Activated CD4-positive, alpha-beta T cell treated with anti-CD3 and anti-CD28 coated beads, Interleukin-2, amount 10 ng/mL, durations not matched to agents 7 days and 5 days (primary cell): ENCODE measurements at regions not wholly inside any gene's neighbourhood (a gene's known extent, or its start where the extent isn't known, plus 50 kb on each side); places are given as distances from the start of the nearest gene placed in this dataset.

Experiments
- CTCF ChIA-PET: fragments of 350-600 bp; sonication (Branson Sonifier 250); formaldehyde crosslinking; loops from one replicate; lab custom pipeline; 2021; ENCODE audit warnings: antibody characterized with exemption; lab: Charles Lee
- POLR2A ChIA-PET: fragments of 350-600 bp; sonication (Branson Sonifier 250); formaldehyde crosslinking; loops from one replicate; lab custom pipeline; 2021; ENCODE audit warnings: antibody characterized with exemption; lab: Charles Lee
- DNase-seq: peaks from one replicate; pipeline ENCODE4 v3.0.0-alpha.2; 2020
- H3K27ac Mint-ChIP-seq: one replicate; pipeline ENCODE4 v1.8.0; 2021; ENCODE audit warnings: mild to moderate bottlenecking, moderate library complexity, mixed read lengths
- H3K27me3 Mint-ChIP-seq: one replicate; pipeline ENCODE4 v1.8.0; 2021; ENCODE audit warnings: mixed read lengths
- H3K36me3 Mint-ChIP-seq: one replicate; pipeline ENCODE4 v1.8.0; 2021; ENCODE audit warnings: low read depth, mixed read lengths
- H3K4me1 Mint-ChIP-seq: one replicate; pipeline ENCODE4 v1.8.0; 2021; ENCODE audit warnings: mixed read lengths
- H3K4me3 Mint-ChIP-seq: one replicate; pipeline ENCODE4 v1.8.0; 2021; ENCODE audit warnings: mild to moderate bottlenecking, moderate library complexity, mixed read lengths
- H3K9me3 Mint-ChIP-seq: one replicate; pipeline ENCODE4 v1.8.0; 2021; ENCODE audit warnings: mixed read lengths

GRCh38 chr4:179989975-179990374 is 2253.2 kb upstream of the TENM3 start:
- POLR2A ChIA-PET, result no interaction called here
- no peaks in the 10 kb centered on the region for H3K27me3 Mint-ChIP-seq
- CTCF ChIA-PET, result no interaction called here
- H3K4me1 Mint-ChIP-seq, result no peaks in the 10 kb centered on the region
- H3K9me3 Mint-ChIP-seq, result peaks cover 2% of the 10 kb centered on the region
- no peak overlapping the region for H3K27ac Mint-ChIP-seq
- no peak for DNase-seq
- H3K36me3 Mint-ChIP-seq, result no peaks in the 10 kb centered on the region
- H3K4me3 Mint-ChIP-seq, result no peak overlapping the region

- DNase-seq, result no peak
- POLR2A ChIA-PET, result no interaction called here
- no peak overlapping the region for H3K27ac Mint-ChIP-seq
- H3K27me3 Mint-ChIP-seq, result no peaks in the 10 kb centered on the region
- H3K4me3 Mint-ChIP-seq, result no peak overlapping the region
- CTCF ChIA-PET, result no interaction called here
- peaks cover 3% of the 10 kb centered on the region for H3K9me3 Mint-ChIP-seq
- H3K4me1 Mint-ChIP-seq, result no peaks in the 10 kb centered on the region
- no peaks in the 10 kb centered on the region for H3K36me3 Mint-ChIP-seq
Observed at GRCh38 chr4:180009316-180009715, 2233.9 kb upstream of the TENM3 start.

- H3K4me1 Mint-ChIP-seq, result no peaks in the 10 kb centered on the region
Observed at GRCh38 chr4:180028682-180029081, 2214.5 kb upstream of the TENM3 start.

GRCh38 chr4:180031330-180031729 is 2211.9 kb upstream of the TENM3 start:
- H3K9me3 Mint-ChIP-seq, result no peaks in the 10 kb centered on the region

More at GRCh38 chr4:180028682-180029081, 2214.5 kb upstream of the TENM3 start:
- H3K27me3 Mint-ChIP-seq, result no peaks in the 10 kb centered on the region
- ChIA-PET POLR2A (no interaction called here), CTCF (no interaction called here)
- no peaks in the 10 kb centered on the region for H3K36me3 Mint-ChIP-seq
- no peak for DNase-seq
- H3K9me3 Mint-ChIP-seq, result no peaks in the 10 kb centered on the region
- H3K4me3 Mint-ChIP-seq, result no peak overlapping the region
- H3K27ac Mint-ChIP-seq, result no peak overlapping the region

GRCh38 chr4:180041576-180041975 is 2201.6 kb upstream of the TENM3 start:
- Mint-ChIP-seq H3K4me1 (no peaks in the 10 kb centered on the region), H3K4me3 (no peak overlapping the region), H3K36me3 (no peaks in the 10 kb centered on the region), H3K27me3 (no peaks in the 10 kb centered on the region), H3K9me3 (no peaks in the 10 kb centered on the region), H3K27ac (no peak overlapping the region)
- ChIA-PET POLR2A (no interaction called here), CTCF (no interaction called here)
- no peak for DNase-seq

More at GRCh38 chr4:180031330-180031729, 2211.9 kb upstream of the TENM3 start:
- DNase-seq, result no peak
- Mint-ChIP-seq H3K27me3 (no peaks in the 10 kb centered on the region), H3K36me3 (no peaks in the 10 kb centered on the region), H3K4me3 (no peak overlapping the region), H3K4me1 (no peaks in the 10 kb centered on the region), H3K27ac (no peak overlapping the region)
- CTCF ChIA-PET, result no interaction called here
- POLR2A ChIA-PET, result no interaction called here

- peaks cover 20% of the 10 kb centered on the region for H3K27me3 Mint-ChIP-seq
- ChIA-PET CTCF (no interaction called here), POLR2A (no interaction called here)
- no peak overlapping the region for H3K27ac Mint-ChIP-seq
- no peaks in the 10 kb centered on the region for H3K9me3 Mint-ChIP-seq
- no peaks in the 10 kb centered on the region for H3K36me3 Mint-ChIP-seq
- no peak overlapping the region for H3K4me3 Mint-ChIP-seq
- no peaks in the 10 kb centered on the region for H3K4me1 Mint-ChIP-seq
- DNase-seq, result no peak
Observed at GRCh38 chr4:180052629-180053028, 2190.6 kb upstream of the TENM3 start.

GRCh38 chr4:180054291-180054690 is 2188.9 kb upstream of the TENM3 start:
- ChIA-PET POLR2A (no interaction called here), CTCF (no interaction called here)
- H3K9me3 Mint-ChIP-seq, result no peaks in the 10 kb centered on the region
- H3K36me3 Mint-ChIP-seq, result no peaks in the 10 kb centered on the region
- H3K4me1 Mint-ChIP-seq, result peaks cover 2% of the 10 kb centered on the region
- DNase-seq, result no peak
- no peak overlapping the region for H3K4me3 Mint-ChIP-seq
- no peak overlapping the region for H3K27ac Mint-ChIP-seq
- H3K27me3 Mint-ChIP-seq, result peaks cover 23% of the 10 kb centered on the region

GRCh38 chr4:180057299-180057721 is 2185.9 kb upstream of the TENM3 start:
- ChIA-PET CTCF (no interaction called here), POLR2A (no interaction called here)
- H3K9me3 Mint-ChIP-seq, result no peaks in the 10 kb centered on the region
- peaks cover 39% of the 10 kb centered on the region for H3K27me3 Mint-ChIP-seq
- no peak for DNase-seq
- H3K4me1 Mint-ChIP-seq, result peaks cover 5% of the 10 kb centered on the region
- H3K27ac Mint-ChIP-seq, result no peak overlapping the region
- H3K36me3 Mint-ChIP-seq, result no peaks in the 10 kb centered on the region
- H3K4me3 Mint-ChIP-seq, result no peak overlapping the region

GRCh38 chr4:180057891-180058671 is 2185.1 kb upstream of the TENM3 start:
- peak; percentile 15 for DNase-seq
- Mint-ChIP-seq H3K4me3 (no peak overlapping the region), H3K27me3 (peaks cover 39% of the 10 kb centered on the region), H3K9me3 (no peaks in the 10 kb centered on the region), H3K36me3 (no peaks in the 10 kb centered on the region), H3K27ac (no peak overlapping the region), H3K4me1 (peaks cover 5% of the 10 kb centered on the region)
- POLR2A ChIA-PET, result no interaction called here
- CTCF ChIA-PET, result no interaction called here

GRCh38 chr4:180058691-180059215 is 2184.4 kb upstream of the TENM3 start:
- DNase-seq, result no peak
- ChIA-PET CTCF (no interaction called here), POLR2A (no interaction called here)
- Mint-ChIP-seq H3K4me1 (peaks cover 5% of the 10 kb centered on the region), H3K27me3 (peaks cover 39% of the 10 kb centered on the region), H3K9me3 (no peaks in the 10 kb centered on the region), H3K4me3 (no peak overlapping the region), H3K27ac (no peak overlapping the region), H3K36me3 (no peaks in the 10 kb centered on the region)

GRCh38 chr4:180059216-180059881 is 2183.9 kb upstream of the TENM3 start:
- Mint-ChIP-seq H3K4me1 (peaks cover 5% of the 10 kb centered on the region), H3K27ac (no peak overlapping the region), H3K27me3 (peaks cover 39% of the 10 kb centered on the region), H3K36me3 (no peaks in the 10 kb centered on the region), H3K4me3 (peak overlapping the region; percentile 50), H3K9me3 (no peaks in the 10 kb centered on the region)
- CTCF ChIA-PET, result no interaction called here
- DNase-seq, result no peak
- POLR2A ChIA-PET, result no interaction called here

- ChIA-PET CTCF (no interaction called here), POLR2A (no interaction called here)
- Mint-ChIP-seq H3K27ac (no peak overlapping the region), H3K27me3 (peaks cover 39% of the 10 kb centered on the region), H3K36me3 (no peaks in the 10 kb centered on the region), H3K4me3 (no peak overlapping the region), H3K9me3 (no peaks in the 10 kb centered on the region), H3K4me1 (peaks cover 5% of the 10 kb centered on the region)
- no peak for DNase-seq
Observed at GRCh38 chr4:180060159-180060889, 2182.9 kb upstream of the TENM3 start.

GRCh38 chr4:180081072-180081471 is 2162.1 kb upstream of the TENM3 start:
- Mint-ChIP-seq H3K27me3 (no peaks in the 10 kb centered on the region), H3K4me1 (no peaks in the 10 kb centered on the region), H3K36me3 (no peaks in the 10 kb centered on the region), H3K4me3 (no peak overlapping the region), H3K9me3 (no peaks in the 10 kb centered on the region), H3K27ac (no peak overlapping the region)
- DNase-seq, result no peak
- ChIA-PET CTCF (no interaction called here), POLR2A (no interaction called here)
